HG02884 (cell line): ENCODE measurements at regions not wholly inside any gene's neighbourhood (a gene's known extent, or its start where the extent isn't known, plus 50 kb on each side); places are given as distances from the start of the nearest gene placed in this dataset.

Experiments used
- ATAC-seq: cut with Tn5 transposase; IDR thresholded peaks from one replicate; pipeline ENCODE4 v1.9.1; 2021; ENCODE audit warnings: mild to moderate bottlenecking, moderate library complexity; ENCODE audit not compliant: unreplicated experiment

GRCh38 chr13:67351909-67352308, 121.8 kb upstream of the PCDH9 start:
- ATAC-seq = no peak

- no peak for ATAC-seq
Observed at GRCh38 chr13:67351114-67351513, 121.0 kb upstream of the PCDH9 start.

GRCh38 chr13:67343777-67344176, 113.6 kb upstream of the PCDH9 start:
- no peak for ATAC-seq

GRCh38 chr13:67341406-67341805, 111.3 kb upstream of the PCDH9 start:
- no peak for ATAC-seq

- ATAC-seq = no peak
Observed at GRCh38 chr13:67330149-67330548, 100.0 kb upstream of the PCDH9 start.

GRCh38 chr13:67328895-67329294, 98.8 kb upstream of the PCDH9 start:
- ATAC-seq = no peak

- ATAC-seq = no peak
Observed at GRCh38 chr13:67318860-67319259, 88.7 kb upstream of the PCDH9 start.

- no peak for ATAC-seq
Observed at GRCh38 chr13:67318398-67318797, 88.3 kb upstream of the PCDH9 start.

- no peak for ATAC-seq
Observed at GRCh38 chr13:67314405-67314804, 84.3 kb upstream of the PCDH9 start.

- ATAC-seq = no peak
Observed at GRCh38 chr13:67308004-67308772, 78.1 kb upstream of the PCDH9 start.

- no peak for ATAC-seq
Observed at GRCh38 chr13:67306742-67307141, 76.6 kb upstream of the PCDH9 start.

GRCh38 chr13:67303661-67304333, 73.7 kb upstream of the PCDH9 start:
- no peak for ATAC-seq

GRCh38 chr13:67299751-67300150, 69.6 kb upstream of the PCDH9 start:
- no peak for ATAC-seq

- ATAC-seq = no peak
Observed at GRCh38 chr13:67299072-67299635, 69.0 kb upstream of the PCDH9 start.

GRCh38 chr13:67298297-67298696, 68.2 kb upstream of the PCDH9 start:
- no peak for ATAC-seq

- ATAC-seq = no peak
Observed at GRCh38 chr13:67296511-67296910, 66.4 kb upstream of the PCDH9 start.

GRCh38 chr13:67292886-67293285, 62.8 kb upstream of the PCDH9 start:
- no peak for ATAC-seq

GRCh38 chr13:67285611-67286010, 55.5 kb upstream of the PCDH9 start:
- ATAC-seq = no peak

GRCh38 chr13:67283637-67284036, 53.5 kb upstream of the PCDH9 start:
- no peak for ATAC-seq

GRCh38 chr13:67281466-67281865, 51.3 kb upstream of the PCDH9 start:
- ATAC-seq = no peak
